WTC11 (cell line): ENCODE measurements at regions not wholly inside any gene's neighbourhood (a gene's known extent, or its start where the extent isn't known, plus 50 kb on each side); places are given as distances from the start of the nearest gene placed in this dataset.

ENCODE experiments used
- GABPB1 ChIP-seq: sonication (generic); formaldehyde crosslinking; IDR thresholded peaks from 2 replicates; pipeline ENCODE4 v1.8.1; 2023; ENCODE audit warnings: mild to moderate bottlenecking, missing genetic modification reagents
- TF ChIP-seq, protein P1 (sequence below): sonication (generic); formaldehyde crosslinking; IDR thresholded peaks from 2 replicates; pipeline ENCODE4 v1.8.0; 2023; ENCODE audit warnings: missing genetic modification reagents
- TF ChIP-seq, protein P2 (sequence below): sonication (generic); formaldehyde crosslinking; IDR thresholded peaks from 2 replicates; pipeline ENCODE4 v1.8.0; 2022; ENCODE audit warnings: mild to moderate bottlenecking, missing genetic modification reagents

GRCh38 chr3:43872901-43873300, 182.2 kb downstream of the ABHD5 start:
- TF ChIP-seq, protein P1, sequence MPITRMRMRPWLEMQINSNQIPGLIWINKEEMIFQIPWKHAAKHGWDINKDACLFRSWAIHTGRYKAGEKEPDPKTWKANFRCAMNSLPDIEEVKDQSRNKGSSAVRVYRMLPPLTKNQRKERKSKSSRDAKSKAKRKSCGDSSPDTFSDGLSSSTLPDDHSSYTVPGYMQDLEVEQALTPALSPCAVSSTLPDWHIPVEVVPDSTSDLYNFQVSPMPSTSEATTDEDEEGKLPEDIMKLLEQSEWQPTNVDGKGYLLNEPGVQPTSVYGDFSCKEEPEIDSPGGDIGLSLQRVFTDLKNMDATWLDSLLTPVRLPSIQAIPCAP (CRISPR knock-in tag) = no peak
- TF ChIP-seq, protein P2, sequence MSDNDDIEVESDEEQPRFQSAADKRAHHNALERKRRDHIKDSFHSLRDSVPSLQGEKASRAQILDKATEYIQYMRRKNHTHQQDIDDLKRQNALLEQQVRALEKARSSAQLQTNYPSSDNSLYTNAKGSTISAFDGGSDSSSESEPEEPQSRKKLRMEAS (CRISPR knock-in tag) = no peak
- TF ChIP-seq GABPB1 = no peak
